ENCODE measurements at regions not wholly inside any gene's neighbourhood (a gene's known extent, or its start where the extent isn't known, plus 50 kb on each side); places are given as distances from the start of the nearest gene placed in this dataset.

DNA sequence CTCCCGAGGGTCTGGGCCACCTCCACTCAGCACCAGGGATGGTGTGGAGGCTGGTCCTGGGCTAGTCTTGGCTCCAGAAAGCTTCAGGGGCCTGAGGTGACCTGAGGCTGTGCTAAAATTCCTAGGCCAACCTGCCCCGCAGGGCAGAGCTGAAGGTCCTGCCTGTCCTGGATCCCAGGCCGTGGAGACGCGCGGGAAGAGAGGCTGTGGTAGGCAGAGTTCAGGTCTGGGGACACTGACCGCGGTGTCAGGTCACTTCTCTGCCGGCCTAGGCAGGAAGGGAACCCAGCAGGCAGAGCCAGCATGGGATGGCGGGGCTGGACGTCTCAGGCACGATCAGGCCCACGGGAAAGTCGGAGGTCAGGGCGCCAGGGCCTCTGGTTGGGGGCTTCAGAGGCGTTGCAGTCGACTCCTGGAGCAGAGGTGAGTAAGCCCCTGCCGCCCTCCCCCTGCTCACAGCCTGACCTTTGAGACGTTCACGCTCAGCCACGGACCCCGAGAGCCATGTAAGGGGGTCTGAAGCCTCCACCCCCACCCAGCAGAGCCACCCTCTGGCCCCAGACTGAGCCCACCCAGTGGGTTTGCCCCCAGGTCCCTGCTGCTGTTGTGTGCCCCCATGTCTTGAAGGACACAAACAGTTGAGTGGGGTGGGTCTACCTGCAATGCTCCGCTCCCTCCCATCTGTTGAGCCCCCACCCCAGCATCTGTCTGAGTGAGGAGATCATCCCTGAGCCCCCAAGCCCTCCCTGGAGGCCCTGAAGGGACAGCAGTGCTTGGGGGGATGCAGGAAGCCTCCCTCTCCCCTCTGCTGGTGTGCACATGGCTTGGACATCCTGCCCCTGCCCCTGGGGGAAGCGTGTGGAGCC, 142.7 kb downstream of the KIF26A start:
- no peak for TF ChIP-seq GATA2 (IDR thresholded peaks at IDR 0.05; ENCODE audit: low read depth, low read length)
- no peak for TF ChIP-seq GATA3 (IDR thresholded peaks at IDR 0.05; ENCODE audit: low read depth, low read length)
